ENCODE measurements at regions not wholly inside any gene's neighbourhood (a gene's known extent, or its start where the extent isn't known, plus 50 kb on each side); places are given as distances from the start of the nearest gene placed in this dataset.

- DNase-seq (ENCODE audit: low spot score): no peak
Observed at GRCh38 chr7:41003977-41004376, 698.9 kb downstream of the INHBA start.

- DNase-seq (ENCODE audit: low spot score): no peak
Observed at GRCh38 chr7:41003611-41003940, 699.3 kb downstream of the INHBA start.

GRCh38 chr7:41002741-41003610 is 699.9 kb downstream of the INHBA start:
- peak; percentile 71 for DNase-seq (ENCODE audit: low spot score)

GRCh38 chr7:41000042-41000441 is 702.8 kb downstream of the INHBA start:
- DNase-seq (ENCODE audit: low spot score): no peak

GRCh38 chr7:40996233-40996677 is 706.6 kb downstream of the INHBA start:
- DNase-seq (ENCODE audit: low spot score): no peak

GRCh38 chr7:40990841-40991240 is 712.0 kb downstream of the INHBA start:
- no peak for DNase-seq (ENCODE audit: low spot score)

GRCh38 chr7:40987571-40987970 is 715.3 kb downstream of the INHBA start:
- no peak for DNase-seq (ENCODE audit: low spot score)

- peak; percentile 83 for DNase-seq (ENCODE audit: low spot score)
Observed at GRCh38 chr7:40986351-40986873, 716.5 kb downstream of the INHBA start.

GRCh38 chr7:40983111-40983510 is 719.8 kb downstream of the INHBA start:
- DNase-seq (ENCODE audit: low spot score): no peak

- no peak for DNase-seq (ENCODE audit: low spot score)
Observed at GRCh38 chr7:40979296-40979695, 723.6 kb downstream of the INHBA start.

GRCh38 chr7:40978047-40978446 is 724.8 kb downstream of the INHBA start:
- no peak for DNase-seq (ENCODE audit: low spot score)

GRCh38 chr7:40977533-40977932 is 725.4 kb downstream of the INHBA start:
- no peak for DNase-seq (ENCODE audit: low spot score)

- no peak for DNase-seq (ENCODE audit: low spot score)
Observed at GRCh38 chr7:40972426-40972825, 730.5 kb downstream of the INHBA start.

GRCh38 chr7:40969641-40970040 is 733.2 kb downstream of the INHBA start:
- DNase-seq (ENCODE audit: low spot score): no peak

- DNase-seq (ENCODE audit: low spot score): no peak
Observed at GRCh38 chr7:40966693-40967092, 736.2 kb downstream of the INHBA start.

- no peak for DNase-seq (ENCODE audit: low spot score)
Observed at GRCh38 chr7:40965774-40966173, 737.1 kb downstream of the INHBA start.

- DNase-seq (ENCODE audit: low spot score): no peak
Observed at GRCh38 chr7:40965016-40965415, 737.9 kb downstream of the INHBA start.

- peak; percentile 1 for DNase-seq (ENCODE audit: low spot score)
Observed at GRCh38 chr7:40964610-40965009, 738.3 kb downstream of the INHBA start.

- no peak for DNase-seq (ENCODE audit: low spot score)
Observed at GRCh38 chr7:40959955-40960354, 742.9 kb downstream of the INHBA start.

- no peak for DNase-seq (ENCODE audit: low spot score)
Observed at GRCh38 chr7:40948239-40948638, 754.7 kb downstream of the INHBA start.

- DNase-seq (ENCODE audit: low spot score): no peak
Observed at GRCh38 chr7:40947566-40947965, 755.3 kb downstream of the INHBA start.

- DNase-seq (ENCODE audit: low spot score): no peak
Observed at GRCh38 chr7:40946549-40946948, 756.3 kb downstream of the INHBA start.

GRCh38 chr7:40945788-40946187 is 757.1 kb downstream of the INHBA start:
- DNase-seq (ENCODE audit: low spot score): no peak
